Osteoblast (primary cell): ENCODE measurements at regions not wholly inside any gene's neighbourhood (a gene's known extent, or its start where the extent isn't known, plus 50 kb on each side); places are given as distances from the start of the nearest gene placed in this dataset.

Experiments used
- DNase-seq: peaks from one replicate; pipeline ENCODE4 v3.0.0; 2011; ENCODE audit warnings: low spot score, mixed read lengths; ENCODE audit not compliant: insufficient read length; ENCODE audit errors: missing footprints
- H2AFZ ChIP-seq: 2 replicates; pipeline ENCODE4 v1.6.0; 2011; ENCODE audit warnings: mild to moderate bottlenecking, low read length
- H3K27ac ChIP-seq: 2 replicates; pipeline ENCODE4 v1.5.1; 2011; ENCODE audit warnings: mild to moderate bottlenecking, low read depth, low read length, moderate library complexity
- H3K27me3 ChIP-seq: 2 replicates; pipeline ENCODE4 v1.6.0; 2012; ENCODE audit warnings: mild to moderate bottlenecking, control low read depth, inconsistent platforms, low read length, moderate library complexity; ENCODE audit not compliant: insufficient read depth
- H3K36me3 ChIP-seq: 2 replicates; pipeline ENCODE4 v1.5.1; 2011; ENCODE audit warnings: mild to moderate bottlenecking, low read length, control low read depth, moderate library complexity; ENCODE audit not compliant: insufficient read depth
- H3K4me1 ChIP-seq: 2 replicates; pipeline ENCODE4 v1.5.1; 2011; ENCODE audit warnings: mild to moderate bottlenecking, low read length, control low read depth, moderate library complexity; ENCODE audit not compliant: insufficient read depth
- H3K4me2 ChIP-seq: 2 replicates; pipeline ENCODE4 v1.6.0; 2011; ENCODE audit warnings: mild to moderate bottlenecking, low read length; ENCODE audit not compliant: insufficient read depth
- H3K4me3 ChIP-seq: fragments of 200-600 bp; sonication (generic); 3 replicates; pipeline ENCODE4 v1.5.1; 2012; ENCODE audit warnings: mild to moderate bottlenecking, low read length, inconsistent platforms; ENCODE audit not compliant: insufficient read depth
- H3K79me2 ChIP-seq: 2 replicates; pipeline ENCODE4 v1.6.0; 2012; ENCODE audit warnings: mild to moderate bottlenecking, low read length, control low read depth, inconsistent platforms; ENCODE audit not compliant: insufficient read depth
- H3K9me3 ChIP-seq: 2 replicates; pipeline ENCODE4 v1.5.1; 2011; ENCODE audit warnings: low read depth, low read length, control low read depth
- H4K20me1 ChIP-seq: 2 replicates; pipeline ENCODE4 v1.6.0; 2012; ENCODE audit warnings: mild to moderate bottlenecking, low read length, control low read depth; ENCODE audit not compliant: insufficient read depth
- TF ChIP-seq, protein P1 (sequence below): IDR thresholded peaks from 2 replicates; pipeline ENCODE4 v1.5.1; 2011; ENCODE audit warnings: mild to moderate bottlenecking, low read depth, low read length, moderate library complexity; ENCODE audit errors: extremely low read depth

- Histone ChIP-seq H2AFZ (no peak overlapping the region), H3K9me3 (no peaks in the 10 kb centered on the region), H4K20me1 (no peaks in the 10 kb centered on the region)
These were observed 682.0 kb upstream of the ID2 start for GRCh38 chr2:7999683-8000476.

DNA sequence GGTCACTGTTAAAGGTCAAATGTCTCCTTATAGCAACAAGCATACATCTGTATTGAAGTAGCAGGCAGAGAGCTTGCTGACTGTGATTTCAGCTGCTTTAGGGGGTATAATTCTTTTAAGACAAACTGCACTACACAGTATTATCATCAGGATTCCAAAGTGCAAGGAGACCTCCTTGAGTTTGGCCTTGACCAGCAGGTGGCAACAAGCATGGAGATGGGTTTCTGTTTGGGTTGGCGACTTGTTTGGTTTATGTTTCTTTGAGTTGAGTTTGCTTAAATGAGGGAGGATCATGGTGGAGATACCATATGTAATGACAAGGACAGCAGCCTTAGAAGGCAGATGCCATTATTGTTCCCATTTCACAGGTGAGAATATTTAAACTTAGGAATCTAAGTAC lies 681.0 kb upstream of the ID2 start:
- no peaks in the 10 kb centered on the region for H3K9me3 ChIP-seq
- no peaks in the 10 kb centered on the region for H4K20me1 ChIP-seq
- no peaks in the 10 kb centered on the region for H3K27me3 ChIP-seq
- peak; percentile 67 for DNase-seq
- TF ChIP-seq, protein P1, sequence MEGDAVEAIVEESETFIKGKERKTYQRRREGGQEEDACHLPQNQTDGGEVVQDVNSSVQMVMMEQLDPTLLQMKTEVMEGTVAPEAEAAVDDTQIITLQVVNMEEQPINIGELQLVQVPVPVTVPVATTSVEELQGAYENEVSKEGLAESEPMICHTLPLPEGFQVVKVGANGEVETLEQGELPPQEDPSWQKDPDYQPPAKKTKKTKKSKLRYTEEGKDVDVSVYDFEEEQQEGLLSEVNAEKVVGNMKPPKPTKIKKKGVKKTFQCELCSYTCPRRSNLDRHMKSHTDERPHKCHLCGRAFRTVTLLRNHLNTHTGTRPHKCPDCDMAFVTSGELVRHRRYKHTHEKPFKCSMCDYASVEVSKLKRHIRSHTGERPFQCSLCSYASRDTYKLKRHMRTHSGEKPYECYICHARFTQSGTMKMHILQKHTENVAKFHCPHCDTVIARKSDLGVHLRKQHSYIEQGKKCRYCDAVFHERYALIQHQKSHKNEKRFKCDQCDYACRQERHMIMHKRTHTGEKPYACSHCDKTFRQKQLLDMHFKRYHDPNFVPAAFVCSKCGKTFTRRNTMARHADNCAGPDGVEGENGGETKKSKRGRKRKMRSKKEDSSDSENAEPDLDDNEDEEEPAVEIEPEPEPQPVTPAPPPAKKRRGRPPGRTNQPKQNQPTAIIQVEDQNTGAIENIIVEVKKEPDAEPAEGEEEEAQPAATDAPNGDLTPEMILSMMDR: peak; percentile 17
- H3K4me1 ChIP-seq: peaks cover 25% of the 10 kb centered on the region
- H3K4me3 ChIP-seq: no peak overlapping the region
- H2AFZ ChIP-seq: no peak overlapping the region
- H3K27ac ChIP-seq: no peak overlapping the region
- no peaks in the 10 kb centered on the region for H3K36me3 ChIP-seq
- no peak overlapping the region for H3K4me2 ChIP-seq
- no peaks in the 10 kb centered on the region for H3K79me2 ChIP-seq

More at GRCh38 chr2:7999683-8000476, 682.0 kb upstream of the ID2 start:
- Histone ChIP-seq H3K79me2 (no peaks in the 10 kb centered on the region), H3K4me3 (no peak overlapping the region), H3K27me3 (no peaks in the 10 kb centered on the region), H3K4me2 (no peak overlapping the region), H3K36me3 (no peaks in the 10 kb centered on the region), H3K4me1 (peaks cover 25% of the 10 kb centered on the region), H3K27ac (no peak overlapping the region)
- DNase-seq: no peak
- TF ChIP-seq, protein P1: no peak

DNA sequence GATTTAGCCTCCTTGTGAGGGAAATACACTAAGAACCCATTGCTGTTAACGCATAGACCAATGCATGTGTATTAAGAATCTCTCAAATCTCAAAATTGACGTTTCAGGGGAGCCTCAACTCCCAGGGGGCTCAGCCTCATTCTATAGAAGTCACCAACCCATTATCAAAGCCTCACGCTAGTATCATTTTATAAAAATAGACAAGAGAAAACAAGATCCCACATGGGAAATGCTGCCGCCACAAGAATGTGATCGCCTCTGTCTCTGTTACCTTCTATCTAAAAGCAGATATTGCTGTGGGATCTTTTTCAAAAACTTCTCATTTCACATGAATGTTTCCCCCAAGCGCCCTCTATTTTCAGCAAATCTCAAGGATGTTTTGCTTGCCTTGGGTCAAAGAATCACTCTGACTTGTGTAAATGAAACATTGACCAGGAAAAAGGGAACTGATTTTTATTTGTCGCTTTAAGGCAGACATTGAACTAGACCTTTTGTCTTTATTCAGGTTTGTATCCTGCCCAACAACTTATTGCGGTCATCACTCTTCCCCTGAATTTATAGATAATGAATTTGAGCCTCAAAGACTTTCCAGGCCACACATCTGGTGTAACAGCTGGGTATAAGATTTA lies 679.0 kb upstream of the ID2 start:
- H3K27me3 ChIP-seq: no peaks in the 10 kb centered on the region
- no peak overlapping the region for H3K4me3 ChIP-seq
- H4K20me1 ChIP-seq: no peaks in the 10 kb centered on the region
- H2AFZ ChIP-seq: no peak overlapping the region
- no peaks in the 10 kb centered on the region for H3K36me3 ChIP-seq
- H3K79me2 ChIP-seq: no peaks in the 10 kb centered on the region
- TF ChIP-seq, protein P1: no peak
- no peaks in the 10 kb centered on the region for H3K9me3 ChIP-seq
- peak overlapping the region; percentile 93 for H3K4me2 ChIP-seq
- DNase-seq: no peak
- peak overlapping the region; percentile 94 for H3K27ac ChIP-seq
- H3K4me1 ChIP-seq: peaks cover 28% of the 10 kb centered on the region

DNA sequence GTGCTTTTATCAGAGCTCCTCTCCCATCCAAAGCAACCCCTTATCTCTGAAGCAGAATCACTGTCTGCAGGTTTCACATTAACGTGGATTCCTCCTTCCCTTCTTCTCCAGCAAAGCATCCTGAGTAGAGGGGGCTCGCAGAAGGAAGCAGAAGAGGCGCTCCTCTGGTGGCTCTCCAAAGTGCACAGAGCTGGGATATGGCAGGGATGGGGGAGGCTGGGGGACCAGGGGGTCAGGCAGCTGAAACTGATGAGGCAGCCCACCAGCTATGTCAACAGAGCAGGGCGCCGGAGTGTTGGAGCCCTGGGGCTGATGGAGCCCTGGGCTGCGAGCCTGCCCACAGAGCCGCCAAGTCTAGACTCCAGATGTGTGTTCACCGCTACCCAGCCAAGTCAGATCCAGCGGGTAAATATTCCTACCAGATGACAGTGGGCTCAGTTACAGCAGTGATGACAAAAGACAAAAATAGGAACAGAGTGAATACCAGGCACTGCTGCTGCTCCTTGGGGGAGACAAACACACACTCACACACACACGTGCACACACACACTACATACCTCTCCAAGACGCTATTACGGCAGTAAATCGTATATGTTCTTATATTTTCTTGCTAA lies 678.3 kb upstream of the ID2 start:
- Histone ChIP-seq H3K36me3 (no peaks in the 10 kb centered on the region), H3K27ac (peak overlapping the region; percentile 94), H3K4me2 (peak overlapping the region; percentile 93), H3K9me3 (no peaks in the 10 kb centered on the region), H3K27me3 (no peaks in the 10 kb centered on the region), H4K20me1 (no peaks in the 10 kb centered on the region), H3K4me1 (peaks cover 28% of the 10 kb centered on the region), H3K79me2 (no peaks in the 10 kb centered on the region), H2AFZ (peak overlapping the region; percentile 80), H3K4me3 (peak overlapping the region; percentile 61)
- TF ChIP-seq, protein P1: no peak
- peak; percentile 78 for DNase-seq
